Natural killer cell (primary cell): ENCODE measurements at regions not wholly inside any gene's neighbourhood (a gene's known extent, or its start where the extent isn't known, plus 50 kb on each side); places are given as distances from the start of the nearest gene placed in this dataset.

ENCODE experiments used
- ATAC-seq, 3 donors: fragments of 150-1000 bp in 2 of 3; fragments of 200-7000 bp in 1 of 3; cut with Tn5 transposase; 1 replicate in 1 of 3; 2 replicates in 2 of 3; pipeline ENCODE4 v1.10.0; 2021; ENCODE audit warnings: mild to moderate bottlenecking in 2 of 3, moderate library complexity in 2 of 3
- DNase-seq, 2 donors: peaks; one replicate each; pipeline versions ENCODE4 v3.0.0 to v3.0.0-alpha.2; 2013 to 2021; ENCODE audit warnings: mixed read lengths in 1 of 2
- H3K27ac ChIP-seq: one replicate; pipeline ENCODE4 v1.5.1; 2013; ENCODE audit warnings: mild to moderate bottlenecking, low read length
- H3K27me3 ChIP-seq: one replicate; pipeline ENCODE4 v1.6.1; 2013; ENCODE audit warnings: low read length; ENCODE audit not compliant: control insufficient read depth, insufficient read depth
- H3K36me3 ChIP-seq: one replicate; pipeline ENCODE4 v1.6.1; 2013; ENCODE audit warnings: low read length; ENCODE audit not compliant: control insufficient read depth, insufficient read depth
- H3K4me1 ChIP-seq: one replicate; pipeline ENCODE4 v1.6.1; 2013; ENCODE audit warnings: low read length; ENCODE audit not compliant: control insufficient read depth, insufficient read depth
- H3K4me3 ChIP-seq: one replicate; pipeline ENCODE4 v1.5.1; 2013; ENCODE audit warnings: low read length
- H3K9me3 ChIP-seq: one replicate; pipeline ENCODE4 v1.6.1; 2013; ENCODE audit warnings: low read length; ENCODE audit not compliant: control insufficient read depth, insufficient read depth
- H3K27ac Mint-ChIP-seq, 2 donors: one replicate each; pipeline ENCODE4 v1.8.0; 2022; ENCODE audit warnings: mild to moderate bottlenecking in 2 of 2, mixed read lengths in 2 of 2, moderate library complexity in 1 of 2
- H3K27me3 Mint-ChIP-seq, 2 donors: one replicate each; pipeline ENCODE4 v1.8.0; 2022; ENCODE audit warnings: low read depth in 2 of 2, mixed read lengths in 2 of 2
- H3K36me3 Mint-ChIP-seq: one replicate; pipeline ENCODE4 v1.8.0; 2022; ENCODE audit warnings: mixed read lengths
- H3K4me1 Mint-ChIP-seq, 2 donors: one replicate each; pipeline ENCODE4 v1.8.0; 2022; ENCODE audit warnings: mixed read lengths in 2 of 2
- H3K4me3 Mint-ChIP-seq: one replicate; pipeline ENCODE4 v1.8.0; 2022; ENCODE audit warnings: mild to moderate bottlenecking, moderate library complexity, mixed read lengths
- H3K9me3 Mint-ChIP-seq, 2 donors: one replicate each; pipeline ENCODE4 v1.8.0; 2022; ENCODE audit warnings: mixed read lengths in 2 of 2
- CTCF ChIP-seq: fragments of 200-600 bp; IDR thresholded peaks from one replicate; pipeline ENCODE4 v1.8.0; 2022; ENCODE audit warnings: antibody characterized with exemption
- WGBS: methylation state at CpG from one replicate; pipeline ENCODE4 v1.1.7; 2013; ENCODE audit warnings: missing lambda C conversion rate; ENCODE audit not compliant: insufficient coverage; 5-methylcytosine and 5-hydroxymethylcytosine counted together
- intact Hi-C: fragments of 100-400 bp; cut with micrococcal nuclease; formaldehyde crosslinking; loops from one replicate; pipeline ENCODE4 v1.14.2; 2022

GRCh38 chr5:145551714-145552113, 283.4 kb downstream of the PRELID2 start:
- intact Hi-C loops: no loop called here
- WGBS: 92% methylated on average over 1 of the region's 1 CpG

GRCh38 chr5:145548097-145548496, 287.0 kb downstream of the PRELID2 start:
- Mint-ChIP-seq H3K4me3 (no peak overlapping the region), H3K4me1 (no peaks in the 10 kb centered on the region), H3K27me3 (no peaks in the 10 kb centered on the region), H3K27ac (no peak overlapping the region), H3K9me3 (peaks cover 12 to 14% of the 10 kb centered on the region in 2 donors), H3K36me3 (peaks cover 5% of the 10 kb centered on the region)
- Histone ChIP-seq H3K9me3 (no peaks in the 10 kb centered on the region), H3K4me1 (no peaks in the 10 kb centered on the region), H3K36me3 (no peaks in the 10 kb centered on the region), H3K27ac (no peak overlapping the region), H3K4me3 (no peak overlapping the region), H3K27me3 (no peaks in the 10 kb centered on the region)
- ATAC-seq (no peak), DNase-seq (no peak)
- intact Hi-C loops: no loop called here
- no peak for TF ChIP-seq CTCF

More at GRCh38 chr5:145551714-145552113, 283.4 kb downstream of the PRELID2 start:
- DNase-seq: no peak
- H3K36me3 Mint-ChIP-seq: no peaks in the 10 kb centered on the region
- Histone ChIP-seq H3K4me1 (no peaks in the 10 kb centered on the region), H3K9me3 (no peaks in the 10 kb centered on the region), H3K27ac (no peak overlapping the region), H3K4me3 (no peak overlapping the region), H3K27me3 (no peaks in the 10 kb centered on the region), H3K36me3 (no peaks in the 10 kb centered on the region)
- H3K27ac Mint-ChIP-seq: no peak overlapping the region
- no peaks in the 10 kb centered on the region for H3K27me3 Mint-ChIP-seq
- no peak for TF ChIP-seq CTCF
- ATAC-seq: no peak
- peaks cover 17 to 26% of the 10 kb centered on the region in 2 donors for H3K9me3 Mint-ChIP-seq
- H3K4me3 Mint-ChIP-seq: no peak overlapping the region
- no peaks in the 10 kb centered on the region for H3K4me1 Mint-ChIP-seq

- no peaks in the 10 kb centered on the region for H3K4me1 ChIP-seq
- intact Hi-C loops: no loop called here
- Mint-ChIP-seq H3K27ac (no peak overlapping the region), H3K4me3 (no peak overlapping the region), H3K4me1 (no peaks in the 10 kb centered on the region), H3K9me3 (peaks cover 15 to 18% of the 10 kb centered on the region in 2 donors), H3K27me3 (no peaks in the 10 kb centered on the region), H3K36me3 (peaks cover 5% of the 10 kb centered on the region)
- H3K9me3 ChIP-seq: no peaks in the 10 kb centered on the region
- ATAC-seq (no peak), DNase-seq (no peak)
- no peak for TF ChIP-seq CTCF
- H3K4me3 ChIP-seq: no peak overlapping the region
- no peak overlapping the region for H3K27ac ChIP-seq
- no peaks in the 10 kb centered on the region for H3K27me3 ChIP-seq
- H3K36me3 ChIP-seq: no peaks in the 10 kb centered on the region
Measured at GRCh38 chr5:145544401-145544800, 290.7 kb downstream of the PRELID2 start.

- no peaks in the 10 kb centered on the region for H3K9me3 ChIP-seq
- no peaks in the 10 kb centered on the region for H3K4me1 ChIP-seq
- intact Hi-C loops: no loop called here
- no peaks in the 10 kb centered on the region for H3K36me3 ChIP-seq
- H3K36me3 Mint-ChIP-seq: peaks cover 5% of the 10 kb centered on the region
- no peak overlapping the region for H3K27ac Mint-ChIP-seq
- no peak overlapping the region for H3K27ac ChIP-seq
- H3K4me3 Mint-ChIP-seq: no peak overlapping the region
- peaks cover 15 to 16% of the 10 kb centered on the region in 2 donors for H3K9me3 Mint-ChIP-seq
- H3K4me1 Mint-ChIP-seq: no peaks in the 10 kb centered on the region
- no peaks in the 10 kb centered on the region for H3K27me3 ChIP-seq
- DNase-seq (no peak), ATAC-seq (no peak)
- WGBS: 95% methylated on average over 2 of the region's 3 CpGs
- H3K27me3 Mint-ChIP-seq: no peaks in the 10 kb centered on the region
- H3K4me3 ChIP-seq: no peak overlapping the region
- TF ChIP-seq CTCF: no peak
Measured at GRCh38 chr5:145543968-145544367, 291.2 kb downstream of the PRELID2 start.
